Spleen (tissue), 11 donors: ENCODE measurements at regions not wholly inside any gene's neighbourhood (a gene's known extent, or its start where the extent isn't known, plus 50 kb on each side); places are given as distances from the start of the nearest gene placed in this dataset.
"Not testable (repeated sequence)": the region's sequence is repeated elsewhere in the genome, so short reads cannot be mapped to it uniquely, and the experiment has no call there.

Experiments
- DNase-seq: peaks from one replicate; pipeline ENCODE4 v3.0.0-alpha.2; 2020
- H3K27ac ChIP-seq, 8 donors: fragments of 200-600 bp; sonication (generic) in 7 of 8; 1 replicate in 4 of 8; 2 replicates in 4 of 8; pipeline versions ENCODE4 v1.5.0 to v1.8.0; 2016 to 2021; ENCODE audit warnings: inconsistent platforms in 4 of 8, mild to moderate bottlenecking in 4 of 8, moderate library complexity in 1 of 8
- H3K27me3 ChIP-seq, 7 donors: fragments of 200-600 bp; sonication (generic) in 6 of 7; replicated peaks in 1 of 7; 1 replicate in 4 of 7; 2 replicates in 3 of 7; pipeline versions ENCODE4 v1.5.0 to v1.8.0; 2016 to 2021; ENCODE audit warnings: inconsistent platforms in 3 of 7, mild to moderate bottlenecking in 1 of 7
- H3K36me3 ChIP-seq, 6 donors: fragments of 200-600 bp; sonication (generic) in 5 of 6; 1 replicate in 4 of 6; 2 replicates in 2 of 6; pipeline versions ENCODE4 v1.5.0 to v1.8.0; 2016 to 2021; ENCODE audit warnings: inconsistent platforms in 2 of 6
- H3K4me1 ChIP-seq, 6 donors: fragments of 200-600 bp; sonication (generic) in 5 of 6; 1 replicate in 3 of 6; 2 replicates in 3 of 6; pipeline versions ENCODE4 v1.5.0 to v1.8.0; 2016 to 2021; ENCODE audit warnings: inconsistent platforms in 3 of 6
- H3K4me3 ChIP-seq, 8 donors: fragments of 200-600 bp; sonication (generic) in 7 of 8; 1 replicate in 4 of 8; 2 replicates in 4 of 8; pipeline versions ENCODE4 v1.5.0 to v1.8.0; 2016 to 2021; ENCODE audit warnings: inconsistent platforms in 4 of 8, mild to moderate bottlenecking in 4 of 8, moderate library complexity in 2 of 8
- H3K9me3 ChIP-seq, 8 donors: fragments of 200-600 bp; sonication (generic) in 7 of 8; 1 replicate in 4 of 8; 2 replicates in 4 of 8; pipeline versions ENCODE4 v1.5.0 to v1.8.0; 2016 to 2021; ENCODE audit warnings: inconsistent platforms in 4 of 8
- CTCF ChIP-seq, 11 experiments: fragments of 200-600 bp in 7 of 11; fragments of 450-650 bp in 4 of 11; sonication (generic) in 4 of 11; IDR thresholded peaks in 8 of 11; conservative IDR thresholded peaks in 3 of 11; 1 replicate in 7 of 11; 2 replicates in 4 of 11; pipeline versions ENCODE4 v1.4.0 to v1.8.0; 2016 to 2021; ENCODE audit warnings: antibody characterized with exemption in 11 of 11, inconsistent platforms in 4 of 11, mild to moderate bottlenecking in 1 of 11
- POLR2A ChIP-seq, 3 donors: fragments of 450-650 bp; IDR thresholded peaks; one replicate each; pipeline ENCODE4 v1.5.1; 2017; ENCODE audit warnings: antibody characterized with exemption in 3 of 3, mild to moderate bottlenecking in 1 of 3
- POLR2AphosphoS5 ChIP-seq, 3 donors: sonication (generic); formaldehyde crosslinking; IDR thresholded peaks; one replicate each; pipeline ENCODE4 v1.5.1; 2017; ENCODE audit warnings: antibody characterized with exemption in 3 of 3
- WGBS, 5 donors: extraction: QIAGEN DNeasy Blood & Tissue Kit in 3 of 5; methylation state at CpG; one replicate each; pipeline versions ENCODE4 v1.1.5 to v1.1.7; 2013 to 2018; 5-methylcytosine and 5-hydroxymethylcytosine counted together
- intact Hi-C: fragments of 100-400 bp; cut with DNase I; formaldehyde crosslinking; loops from one replicate; pipeline ENCODE4 v1.15.0; 2023; ENCODE audit warnings: low total_unique reads
- donor health status: healthy with polysubstance abuse.
- donor health status: DM: no; HTN: no; CAD: no; lungs with moderate emphysema.
- donor health status: DM: no; HTN: no; CAD: no.
- donor health status: Bipolar disorder and iron deficiency.
- donor health status: healthy.
- donor health status: DM: no; HTN: no; CAD: no.
- donor health status: DM: yes; HTN: yes; CAD: no.

- Histone ChIP-seq H3K27me3 (no peaks in the 10 kb centered on the region), H3K27ac (no peak overlapping the region), H3K9me3 (peaks cover 0 to 50% (median 0%) of the 10 kb centered on the region in 8 donors), H3K4me3 (no peak overlapping the region), H3K4me1 (no peaks in the 10 kb centered on the region), H3K36me3 (no peaks in the 10 kb centered on the region)
- intact Hi-C loops: no loop called here
- DNase-seq: no peak
- WGBS, 5 donors: 89 to 98% (median 94%) methylated on average over 2 of the region's 2 CpGs
- TF ChIP-seq CTCF (IDR thresholded peaks at IDR 0.05 in 8 of 11, conservative IDR thresholded peaks at IDR 0.05 in 3 of 11) (no peak), POLR2AphosphoS5 (IDR thresholded peaks at IDR 0.05) (no peak), POLR2A (IDR thresholded peaks at IDR 0.05) (no peak)
Measured at GRCh38 chr7:51602376-51602775, 285.8 kb upstream of the COBL start.

GRCh38 chr7:51601461-51601860, 284.9 kb upstream of the COBL start:
- no peak overlapping the region for H3K4me3 ChIP-seq
- no peak overlapping the region for H3K27ac ChIP-seq
- H3K4me1 ChIP-seq: no peaks in the 10 kb centered on the region
- TF ChIP-seq POLR2AphosphoS5 (IDR thresholded peaks at IDR 0.05): no peak
- TF ChIP-seq CTCF (IDR thresholded peaks at IDR 0.05 in 8 of 11, conservative IDR thresholded peaks at IDR 0.05 in 3 of 11): no peak
- no peak for TF ChIP-seq POLR2A (IDR thresholded peaks at IDR 0.05)
- H3K9me3 ChIP-seq: peaks cover 0 to 43% (median 0%) of the 10 kb centered on the region in 8 donors
- DNase-seq: no peak
- intact Hi-C loops: no loop called here
- no peaks in the 10 kb centered on the region for H3K36me3 ChIP-seq
- H3K27me3 ChIP-seq: no peaks in the 10 kb centered on the region
- WGBS, 5 donors: 77 to 87% (median 86%) methylated on average over 3 of the region's 3 CpGs

GRCh38 chr7:51599935-51600334, 283.3 kb upstream of the COBL start:
- H3K4me3 ChIP-seq, H3K36me3 ChIP-seq, DNase-seq, intact Hi-C loops, H3K27me3 ChIP-seq, H3K4me1 ChIP-seq, H3K27ac ChIP-seq: not testable (repeated sequence)
- peaks cover 0 to 39% (median 6%) of the 10 kb centered on the region in 8 donors for H3K9me3 ChIP-seq
- 81 to 95% (median 86%) methylated on average over 9 of the region's 9 CpGs for WGBS, 5 donors

GRCh38 chr7:51593628-51594027, 277.0 kb upstream of the COBL start:
- no peak overlapping the region for H3K27ac ChIP-seq
- no peak for TF ChIP-seq POLR2A (IDR thresholded peaks at IDR 0.05)
- no peak for TF ChIP-seq CTCF (IDR thresholded peaks at IDR 0.05 in 8 of 11, conservative IDR thresholded peaks at IDR 0.05 in 3 of 11)
- intact Hi-C loops: no loop called here
- H3K27me3 ChIP-seq: no peaks in the 10 kb centered on the region
- no peaks in the 10 kb centered on the region for H3K36me3 ChIP-seq
- H3K4me3 ChIP-seq: no peak overlapping the region
- 56 to 75% (median 66%) methylated on average over 2 of the region's 2 CpGs for WGBS, 5 donors
- no peak for DNase-seq
- H3K9me3 ChIP-seq: peaks cover 0 to 33% (median 12%) of the 10 kb centered on the region in 8 donors
- no peaks in the 10 kb centered on the region for H3K4me1 ChIP-seq
